ENCODE measurements at regions not wholly inside any gene's neighbourhood (a gene's known extent, or its start where the extent isn't known, plus 50 kb on each side); places are given as distances from the start of the nearest gene placed in this dataset.

DNA sequence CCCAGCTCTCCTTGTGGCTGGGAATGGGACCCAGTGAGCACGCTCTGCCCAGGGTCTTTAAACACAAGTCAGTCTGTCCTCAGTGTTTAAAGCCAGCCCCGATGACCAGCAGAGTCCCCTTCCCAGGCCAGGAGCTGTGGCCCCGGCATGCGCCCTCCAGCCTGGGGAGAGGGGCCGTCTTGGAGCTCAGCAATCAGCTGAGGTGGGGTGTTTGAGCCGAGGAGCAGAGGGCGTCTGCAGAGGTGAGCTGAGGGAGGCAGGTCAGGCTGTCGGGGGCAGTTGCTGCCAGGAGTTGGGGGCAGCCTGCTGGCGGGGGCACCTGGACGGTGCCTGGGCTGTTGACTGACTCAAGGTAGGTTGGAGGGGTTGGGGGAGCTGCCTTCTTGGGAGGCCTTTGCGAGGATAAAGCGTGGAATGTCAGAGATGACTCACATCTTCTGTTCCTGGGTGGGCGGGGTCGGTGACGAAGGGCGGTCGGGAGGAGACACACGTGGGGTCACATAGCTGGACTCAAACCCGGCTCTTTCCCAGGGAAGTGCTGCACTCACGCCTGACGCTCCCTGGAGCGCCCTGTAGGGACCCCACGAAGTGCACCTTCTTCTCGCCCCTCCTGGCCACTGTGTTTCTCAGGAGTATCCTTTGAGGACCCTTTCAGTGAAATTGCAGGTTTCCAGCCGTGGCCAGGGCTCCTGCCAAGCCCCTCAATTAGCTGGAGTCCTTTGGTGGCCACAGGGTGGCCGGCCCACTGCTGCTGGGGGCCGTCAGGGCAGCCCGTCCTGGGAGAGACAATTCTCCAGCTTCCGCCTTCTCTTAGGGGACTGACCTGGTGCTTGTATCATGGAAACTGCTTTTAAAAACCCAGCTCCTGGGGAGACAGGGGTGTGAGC lies 86.2 kb downstream of the SIK1 start:
- TF ChIP-seq, protein P1, sequence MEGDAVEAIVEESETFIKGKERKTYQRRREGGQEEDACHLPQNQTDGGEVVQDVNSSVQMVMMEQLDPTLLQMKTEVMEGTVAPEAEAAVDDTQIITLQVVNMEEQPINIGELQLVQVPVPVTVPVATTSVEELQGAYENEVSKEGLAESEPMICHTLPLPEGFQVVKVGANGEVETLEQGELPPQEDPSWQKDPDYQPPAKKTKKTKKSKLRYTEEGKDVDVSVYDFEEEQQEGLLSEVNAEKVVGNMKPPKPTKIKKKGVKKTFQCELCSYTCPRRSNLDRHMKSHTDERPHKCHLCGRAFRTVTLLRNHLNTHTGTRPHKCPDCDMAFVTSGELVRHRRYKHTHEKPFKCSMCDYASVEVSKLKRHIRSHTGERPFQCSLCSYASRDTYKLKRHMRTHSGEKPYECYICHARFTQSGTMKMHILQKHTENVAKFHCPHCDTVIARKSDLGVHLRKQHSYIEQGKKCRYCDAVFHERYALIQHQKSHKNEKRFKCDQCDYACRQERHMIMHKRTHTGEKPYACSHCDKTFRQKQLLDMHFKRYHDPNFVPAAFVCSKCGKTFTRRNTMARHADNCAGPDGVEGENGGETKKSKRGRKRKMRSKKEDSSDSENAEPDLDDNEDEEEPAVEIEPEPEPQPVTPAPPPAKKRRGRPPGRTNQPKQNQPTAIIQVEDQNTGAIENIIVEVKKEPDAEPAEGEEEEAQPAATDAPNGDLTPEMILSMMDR (IDR thresholded peaks at IDR 0.05) = no peak
- no peak for TF ChIP-seq POLR2A (IDR thresholded peaks at IDR 0.05)
